ENCODE measurements at regions not wholly inside any gene's neighbourhood (a gene's known extent, or its start where the extent isn't known, plus 50 kb on each side); places are given as distances from the start of the nearest gene placed in this dataset.

- TF ChIP-seq BHLHE40 (IDR thresholded peaks at IDR 0.05; ENCODE audit: low read depth, low read length) = no peak
- TF ChIP-seq MAFK (IDR thresholded peaks at IDR 0.05; ENCODE audit: low read depth, low read length) = no peak
These were observed 132.7 kb upstream of the DMRT1 start (continued) for GRCh38 chr9:708551-709432.

GRCh38 chr9:710951-711745, 130.3 kb upstream of the DMRT1 start:
- H3K79me1 ChIP-seq (ENCODE audit: low read depth in 1 of 2, low read length in 2 of 2) = peaks cover 26 to 62% of the 10 kb centered on the region in 2 experiments
- no peak for ATAC-seq (ENCODE audit: low read depth)
- no peak overlapping the region; the same call in 1 of the 2 replicates for H2AK5ac ChIP-seq (ENCODE audit: low read depth, low read length)
- no peak overlapping the region for H3K56ac ChIP-seq (ENCODE audit: extremely low read depth, insufficient read depth, low read length)
- no TSS peak for BruUV-seq (replicated peaks)
- in situ Hi-C loops (cut with MboI; ENCODE audit: low sequenced_read_pairs) (no loop called here), intact Hi-C loops (cut with micrococcal nuclease) (no loop called here), dilution Hi-C loops (cut with HindIII; ENCODE audit: low sequenced_read_pairs, unreplicated experiment) (no loop called here)
- H4K20me1 ChIP-seq (ENCODE audit: insufficient read depth, low read length) = no peaks in the 10 kb centered on the region
- DNase-seq = no peak
- H2AK9ac ChIP-seq (replicated peaks; ENCODE audit: low read depth, low read length, poor library complexity) = no peak overlapping the region
- H3K4me3 ChIP-seq (ENCODE audit: insufficient read depth, low read depth, low read length) = no peak overlapping the region
- H3K9me1 ChIP-seq (ENCODE audit: insufficient read depth, low read length) = peaks cover 24% of the 10 kb centered on the region
- no peak overlapping the region for H3K18ac ChIP-seq (ENCODE audit: low read depth, low read length)
- no peak overlapping the region for H2BK120ac ChIP-seq (ENCODE audit: low read depth, low read length)
- no peak overlapping the region for H3K4me2 ChIP-seq (ENCODE audit: low read depth, low read length)
- no peak overlapping the region for H3K27ac ChIP-seq (ENCODE audit: insufficient read depth, low read length)
- H2BK20ac ChIP-seq (ENCODE audit: low read depth, low read length) = no peak overlapping the region
- no peak overlapping the region for H3K4ac ChIP-seq (ENCODE audit: low read depth, low read length)
- ChIA-PET CTCF (no interaction called here), POLR2A (ENCODE audit: unreplicated experiment) (no interaction called here)
- no peak overlapping the region for H2AFZ ChIP-seq (replicated peaks; ENCODE audit: low read length, poor library complexity)
- no peak overlapping the region for H3K14ac ChIP-seq (replicated peaks; ENCODE audit: low read depth, low read length)
- H2BK5ac ChIP-seq (ENCODE audit: low read depth, low read length, poor library complexity, severe bottlenecking) = no peak overlapping the region
- no peaks in the 10 kb centered on the region for H3K9me3 ChIP-seq (ENCODE audit: control insufficient read depth, insufficient read depth, low read length)
- 0 out of 2 replicates have a peak overlapping the region, but pooled peaks have one; percentile 0 for H4K91ac ChIP-seq (ENCODE audit: insufficient read depth, low read depth, low read length)
- 88% methylated on average over 9 of the region's 14 CpGs; no CpG with 5 or more reads in 1 of the 2 experiments for WGBS, 2 experiments (ENCODE audit: extremely low coverage in 2 of 2, insufficient read length in 1 of 2)
- no peak overlapping the region for H3K9ac ChIP-seq (ENCODE audit: low read depth, low read length)
- H4K5ac ChIP-seq (ENCODE audit: low read depth, low read length) = no peak overlapping the region
- H4K8ac ChIP-seq (ENCODE audit: low read depth in 2 of 2, low read length in 2 of 2) = no peak overlapping the region
- peaks cover 13% of the 10 kb centered on the region for H3K4me1 ChIP-seq (ENCODE audit: control insufficient read depth, insufficient read depth, low read length)
- no peaks in the 10 kb centered on the region for H3K27me3 ChIP-seq (ENCODE audit: control insufficient read depth, insufficient read depth, low read length)
- H2BK15ac ChIP-seq (ENCODE audit: low read depth, low read length) = no peak overlapping the region
- H3K23ac ChIP-seq (ENCODE audit: low read depth, low read length) = no peak overlapping the region
- peaks cover 27% of the 10 kb centered on the region for H3K36me3 ChIP-seq (ENCODE audit: control insufficient read depth, insufficient read depth, low read length)
- TF ChIP-seq RAD21 (IDR thresholded peaks at IDR 0.05; ENCODE audit: low read length) (no peak), CHD1 (IDR thresholded peaks at IDR 0.05; ENCODE audit: low read depth, low read length) (no peak), USF2 (IDR thresholded peaks at IDR 0.05; ENCODE audit: low read depth, low read length) (no peak), ELK1 (IDR thresholded peaks at IDR 0.05; ENCODE audit: borderline replicate concordance, low read depth, low read length) (no peak), RCOR1 (IDR thresholded peaks at IDR 0.05; ENCODE audit: insufficient replicate concordance, low read length) (no peak), BHLHE40 (IDR thresholded peaks at IDR 0.05; ENCODE audit: low read depth, low read length) (no peak), RFX5 (IDR thresholded peaks at IDR 0.05; ENCODE audit: low read depth, low read length) (no peak), SMC3 (IDR thresholded peaks at IDR 0.05; ENCODE audit: low read depth, low read length) (no peak), CTCF (conservative IDR thresholded peaks at IDR 0.05; ENCODE audit: low read depth, low read length) (no peak)

All from IMR-90 (cell line).